ENCODE measurements at regions not wholly inside any gene's neighbourhood (a gene's known extent, or its start where the extent isn't known, plus 50 kb on each side); places are given as distances from the start of the nearest gene placed in this dataset.

GRCh38 chr2:174673876-174674275, 76.3 kb upstream of the WIPF1 start:
- TF ChIP-seq POLR2A (IDR thresholded peaks at IDR 0.05) (no peak), CTCF (IDR thresholded peaks at IDR 0.05) (no peak)
